ENCODE measurements at regions not wholly inside any gene's neighbourhood (a gene's known extent, or its start where the extent isn't known, plus 50 kb on each side); places are given as distances from the start of the nearest gene placed in this dataset.

DNA sequence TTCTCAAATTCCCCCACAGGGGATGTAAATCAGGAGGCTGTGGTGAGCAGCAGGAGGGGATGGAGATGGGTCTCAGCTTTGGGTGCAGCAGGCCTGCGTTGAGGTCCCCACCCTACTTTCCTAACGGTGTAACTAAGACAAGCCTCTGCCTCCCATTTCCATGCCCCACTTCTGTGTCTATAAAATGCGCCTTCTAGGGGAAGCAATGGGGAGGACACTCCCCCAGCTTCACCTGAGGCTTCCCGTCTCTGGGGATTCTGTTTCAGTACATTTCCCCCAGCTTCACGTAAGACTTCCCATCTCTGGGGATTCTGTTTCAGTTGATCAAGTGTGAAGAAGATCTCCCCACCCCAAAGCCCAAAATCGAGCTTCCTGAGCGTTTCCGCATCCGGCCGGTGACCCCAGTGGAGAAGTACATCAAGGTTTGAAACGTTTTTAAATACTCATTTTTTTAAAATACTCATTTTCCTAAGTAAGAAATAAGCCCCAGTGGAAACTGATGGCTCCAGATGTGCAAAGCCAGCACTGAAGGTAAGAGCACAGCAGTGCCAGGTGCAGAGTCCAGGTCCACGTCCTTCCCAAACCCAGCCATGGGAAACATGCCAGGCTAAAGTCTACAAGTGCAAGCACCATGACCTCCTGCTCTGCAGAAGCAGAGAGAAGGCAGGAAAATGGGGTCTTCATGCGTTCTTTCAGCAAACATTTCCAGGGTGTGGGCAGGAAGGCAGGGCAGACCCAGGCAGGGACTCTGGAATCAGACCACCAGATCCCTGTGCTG, 73.1 kb downstream of the ANKRD60 start:
- Histone ChIP-seq H3F3A (replicated peaks; ENCODE audit: low read depth) (no peaks in the 10 kb centered on the region), H3K4me1 (ENCODE audit: insufficient read depth) (no peaks in the 10 kb centered on the region), H3K4me3 (no peak overlapping the region), H3K79me2 (replicated peaks; ENCODE audit: insufficient read depth) (no peaks in the 10 kb centered on the region), H3K27ac (ENCODE audit: low read depth) (no peak overlapping the region), H3K27me3 (ENCODE audit: insufficient read depth) (peaks cover 1% of the 10 kb centered on the region; the same call in 1 of the 2 replicates), H4K20me1 (replicated peaks; ENCODE audit: insufficient read depth) (no peaks in the 10 kb centered on the region), H3K4me2 (no peak overlapping the region), H3K36me3 (ENCODE audit: insufficient read depth) (no peaks in the 10 kb centered on the region), H2AFZ (peak overlapping the region; percentile 9; the same call in 1 of the 2 replicates), H3K9me2 (ENCODE audit: insufficient read depth) (no peaks in the 10 kb centered on the region)
- DNase-seq (ENCODE audit: low spot score): no peak
- no peaks in the 10 kb centered on the region for H3K9me3 Mint-ChIP-seq
- H3K4me1 Mint-ChIP-seq: peaks cover 5% of the 10 kb centered on the region; the same call in 2 of the 3 replicates
- ATAC-seq: peak; percentile 46
- peaks cover 19% of the 10 kb centered on the region for H3K27me3 Mint-ChIP-seq (ENCODE audit: insufficient read depth, low read depth, poor library complexity)
- no peaks in the 10 kb centered on the region for H3K36me3 Mint-ChIP-seq (ENCODE audit: low read depth)
- H3K27ac Mint-ChIP-seq: no peak overlapping the region
- no peak overlapping the region for H3K4me3 Mint-ChIP-seq
- TF ChIP-seq EZH2 (IDR thresholded peaks at IDR 0.05; ENCODE audit: low read depth, unreplicated experiment): no peak
- TF ChIP-seq ZNF331 (CRISPR knock-in tag; IDR thresholded peaks at IDR 0.05; ENCODE audit: low read depth): no peak
- TF ChIP-seq POLR2AphosphoS5 (IDR thresholded peaks at IDR 0.05; ENCODE audit: low read depth): no peak
- TF ChIP-seq, protein P1, sequence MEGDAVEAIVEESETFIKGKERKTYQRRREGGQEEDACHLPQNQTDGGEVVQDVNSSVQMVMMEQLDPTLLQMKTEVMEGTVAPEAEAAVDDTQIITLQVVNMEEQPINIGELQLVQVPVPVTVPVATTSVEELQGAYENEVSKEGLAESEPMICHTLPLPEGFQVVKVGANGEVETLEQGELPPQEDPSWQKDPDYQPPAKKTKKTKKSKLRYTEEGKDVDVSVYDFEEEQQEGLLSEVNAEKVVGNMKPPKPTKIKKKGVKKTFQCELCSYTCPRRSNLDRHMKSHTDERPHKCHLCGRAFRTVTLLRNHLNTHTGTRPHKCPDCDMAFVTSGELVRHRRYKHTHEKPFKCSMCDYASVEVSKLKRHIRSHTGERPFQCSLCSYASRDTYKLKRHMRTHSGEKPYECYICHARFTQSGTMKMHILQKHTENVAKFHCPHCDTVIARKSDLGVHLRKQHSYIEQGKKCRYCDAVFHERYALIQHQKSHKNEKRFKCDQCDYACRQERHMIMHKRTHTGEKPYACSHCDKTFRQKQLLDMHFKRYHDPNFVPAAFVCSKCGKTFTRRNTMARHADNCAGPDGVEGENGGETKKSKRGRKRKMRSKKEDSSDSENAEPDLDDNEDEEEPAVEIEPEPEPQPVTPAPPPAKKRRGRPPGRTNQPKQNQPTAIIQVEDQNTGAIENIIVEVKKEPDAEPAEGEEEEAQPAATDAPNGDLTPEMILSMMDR (conservative IDR thresholded peaks at IDR 0.05; ENCODE audit: low read depth in 2 of 2): peak; percentile 45 to 46
- TF ChIP-seq, protein P2, sequence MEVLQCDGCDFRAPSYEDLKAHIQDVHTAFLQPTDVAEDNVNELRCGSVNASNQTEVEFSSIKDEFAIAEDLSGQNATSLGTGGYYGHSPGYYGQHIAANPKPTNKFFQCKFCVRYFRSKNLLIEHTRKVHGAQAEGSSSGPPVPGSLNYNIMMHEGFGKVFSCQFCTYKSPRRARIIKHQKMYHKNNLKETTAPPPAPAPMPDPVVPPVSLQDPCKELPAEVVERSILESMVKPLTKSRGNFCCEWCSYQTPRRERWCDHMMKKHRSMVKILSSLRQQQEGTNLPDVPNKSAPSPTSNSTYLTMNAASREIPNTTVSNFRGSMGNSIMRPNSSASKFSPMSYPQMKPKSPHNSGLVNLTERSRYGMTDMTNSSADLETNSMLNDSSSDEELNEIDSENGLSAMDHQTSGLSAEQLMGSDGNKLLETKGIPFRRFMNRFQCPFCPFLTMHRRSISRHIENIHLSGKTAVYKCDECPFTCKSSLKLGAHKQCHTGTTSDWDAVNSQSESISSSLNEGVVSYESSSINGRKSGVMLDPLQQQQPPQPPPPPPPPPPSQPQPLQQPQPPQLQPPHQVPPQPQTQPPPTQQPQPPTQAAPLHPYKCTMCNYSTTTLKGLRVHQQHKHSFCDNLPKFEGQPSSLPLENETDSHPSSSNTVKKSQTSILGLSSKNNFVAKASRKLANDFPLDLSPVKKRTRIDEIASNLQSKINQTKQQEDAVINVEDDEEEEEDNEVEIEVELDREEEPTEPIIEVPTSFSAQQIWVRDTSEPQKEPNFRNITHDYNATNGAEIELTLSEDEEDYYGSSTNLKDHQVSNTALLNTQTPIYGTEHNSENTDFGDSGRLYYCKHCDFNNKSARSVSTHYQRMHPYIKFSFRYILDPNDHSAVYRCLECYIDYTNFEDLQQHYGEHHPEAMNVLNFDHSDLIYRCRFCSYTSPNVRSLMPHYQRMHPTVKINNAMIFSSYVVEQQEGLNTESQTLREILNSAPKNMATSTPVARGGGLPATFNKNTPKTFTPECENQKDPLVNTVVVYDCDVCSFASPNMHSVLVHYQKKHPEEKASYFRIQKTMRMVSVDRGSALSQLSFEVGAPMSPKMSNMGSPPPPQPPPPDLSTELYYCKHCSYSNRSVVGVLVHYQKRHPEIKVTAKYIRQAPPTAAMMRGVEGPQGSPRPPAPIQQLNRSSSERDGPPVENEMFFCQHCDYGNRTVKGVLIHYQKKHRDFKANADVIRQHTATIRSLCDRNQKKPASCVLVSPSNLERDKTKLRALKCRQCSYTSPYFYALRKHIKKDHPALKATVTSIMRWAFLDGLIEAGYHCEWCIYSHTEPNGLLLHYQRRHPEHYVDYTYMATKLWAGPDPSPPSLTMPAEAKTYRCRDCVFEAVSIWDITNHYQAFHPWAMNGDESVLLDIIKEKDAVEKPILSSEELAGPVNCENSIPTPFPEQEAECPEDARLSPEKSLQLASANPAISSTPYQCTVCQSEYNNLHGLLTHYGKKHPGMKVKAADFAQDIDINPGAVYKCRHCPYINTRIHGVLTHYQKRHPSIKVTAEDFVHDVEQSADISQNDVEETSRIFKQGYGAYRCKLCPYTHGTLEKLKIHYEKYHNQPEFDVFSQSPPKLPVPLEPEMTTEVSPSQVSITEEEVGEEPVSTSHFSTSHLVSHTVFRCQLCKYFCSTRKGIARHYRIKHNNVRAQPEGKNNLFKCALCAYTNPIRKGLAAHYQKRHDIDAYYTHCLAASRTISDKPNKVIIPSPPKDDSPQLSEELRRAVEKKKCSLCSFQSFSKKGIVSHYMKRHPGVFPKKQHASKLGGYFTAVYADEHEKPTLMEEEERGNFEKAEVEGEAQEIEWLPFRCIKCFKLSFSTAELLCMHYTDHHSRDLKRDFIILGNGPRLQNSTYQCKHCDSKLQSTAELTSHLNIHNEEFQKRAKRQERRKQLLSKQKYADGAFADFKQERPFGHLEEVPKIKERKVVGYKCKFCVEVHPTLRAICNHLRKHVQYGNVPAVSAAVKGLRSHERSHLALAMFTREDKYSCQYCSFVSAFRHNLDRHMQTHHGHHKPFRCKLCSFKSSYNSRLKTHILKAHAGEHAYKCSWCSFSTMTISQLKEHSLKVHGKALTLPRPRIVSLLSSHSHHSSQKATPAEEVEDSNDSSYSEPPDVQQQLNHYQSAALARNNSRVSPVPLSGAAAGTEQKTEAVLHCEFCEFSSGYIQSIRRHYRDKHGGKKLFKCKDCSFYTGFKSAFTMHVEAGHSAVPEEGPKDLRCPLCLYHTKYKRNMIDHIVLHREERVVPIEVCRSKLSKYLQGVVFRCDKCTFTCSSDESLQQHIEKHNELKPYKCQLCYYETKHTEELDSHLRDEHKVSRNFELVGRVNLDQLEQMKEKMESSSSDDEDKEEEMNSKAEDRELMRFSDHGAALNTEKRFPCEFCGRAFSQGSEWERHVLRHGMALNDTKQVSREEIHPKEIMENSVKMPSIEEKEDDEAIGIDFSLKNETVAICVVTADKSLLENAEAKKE (CRISPR knock-in tag; IDR thresholded peaks at IDR 0.05): no peak
- no peak for TF ChIP-seq STAT1 (IDR thresholded peaks at IDR 0.05; ENCODE audit: unreplicated experiment)
